ENCODE measurements at regions not wholly inside any gene's neighbourhood (a gene's known extent, or its start where the extent isn't known, plus 50 kb on each side); places are given as distances from the start of the nearest gene placed in this dataset.
"Not testable (repeated sequence)": the region's sequence is repeated elsewhere in the genome, so short reads cannot be mapped to it uniquely, and the experiment has no call there.

DNA sequence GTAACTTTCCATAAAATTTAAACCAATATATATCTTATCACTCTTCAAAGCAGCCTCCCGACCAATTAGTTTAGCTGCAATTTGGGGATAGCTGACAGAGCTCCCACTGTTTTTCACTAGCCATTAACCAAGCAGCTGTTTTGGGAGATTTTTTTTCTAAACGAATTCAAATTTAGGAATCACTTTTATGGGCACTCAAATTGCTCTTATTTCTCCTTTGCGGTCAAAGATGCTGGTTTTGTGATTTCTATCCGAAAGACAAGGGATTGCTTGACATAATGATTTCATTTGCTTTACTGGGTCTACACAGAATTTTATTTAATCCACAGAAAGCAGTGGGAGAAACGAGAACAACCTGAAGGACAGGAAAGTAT, 505.7 kb upstream of the IL12A start:
- FAIRE-seq = no peak

DNA sequence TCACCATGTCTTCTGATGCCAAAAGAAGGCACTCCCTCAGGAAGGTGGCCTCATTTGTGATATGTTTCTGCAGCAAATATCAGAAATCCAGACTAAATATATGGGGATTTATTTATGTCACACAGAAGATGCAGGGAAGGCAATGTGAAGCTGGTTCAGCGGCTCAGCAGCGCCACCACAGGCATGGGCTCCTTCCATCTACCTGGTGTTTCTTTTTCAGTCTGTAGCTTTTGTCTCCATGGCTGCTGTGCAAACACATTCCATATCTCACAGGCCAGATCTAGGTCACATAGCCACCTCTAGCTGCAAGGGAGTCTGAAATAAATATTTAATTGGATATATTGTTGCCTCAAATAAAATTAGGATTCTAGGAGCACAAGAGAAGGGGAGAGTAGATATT, 502.1 kb upstream of the IL12A start:
- FAIRE-seq = no peak

DNA sequence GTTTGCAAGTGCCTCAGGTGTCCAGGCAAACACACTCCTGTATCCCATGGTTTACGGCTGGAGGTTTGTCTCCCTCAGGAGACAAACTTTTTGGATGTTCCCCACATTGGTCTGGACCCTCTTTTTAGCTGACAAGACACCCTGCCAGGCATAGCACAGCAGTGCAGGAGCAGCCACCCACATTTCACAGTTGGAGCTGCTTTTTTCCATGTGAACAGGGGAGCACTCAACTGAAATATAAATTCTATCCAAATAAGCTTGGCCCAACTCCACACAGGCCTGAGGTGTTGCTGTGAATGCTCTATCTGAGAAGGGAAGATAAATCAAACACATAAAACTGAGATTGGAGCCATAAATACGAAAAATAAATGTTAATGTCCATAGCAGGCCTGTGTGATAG, 501.3 kb upstream of the IL12A start:
- no peak for FAIRE-seq

DNA sequence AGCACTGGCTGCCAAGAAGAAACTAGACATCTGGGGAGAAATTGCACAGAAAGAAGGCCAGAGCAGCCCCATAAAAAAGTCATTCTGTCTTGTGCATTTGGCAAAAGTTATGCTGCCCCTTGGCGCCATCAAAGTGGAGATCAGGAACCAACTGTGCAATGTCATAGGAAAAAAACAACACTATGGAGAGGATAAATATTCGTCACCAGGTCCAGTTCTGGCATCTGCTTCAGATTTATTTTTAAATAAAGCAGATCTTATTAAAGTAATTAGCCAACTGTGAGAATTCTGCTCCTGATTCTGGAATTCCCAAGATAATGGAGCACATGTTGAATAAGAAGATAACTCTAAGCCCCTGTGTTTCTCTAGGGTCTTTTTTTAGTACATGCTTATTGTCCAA, 500.0 kb upstream of the IL12A start:
- FAIRE-seq = no peak

DNA sequence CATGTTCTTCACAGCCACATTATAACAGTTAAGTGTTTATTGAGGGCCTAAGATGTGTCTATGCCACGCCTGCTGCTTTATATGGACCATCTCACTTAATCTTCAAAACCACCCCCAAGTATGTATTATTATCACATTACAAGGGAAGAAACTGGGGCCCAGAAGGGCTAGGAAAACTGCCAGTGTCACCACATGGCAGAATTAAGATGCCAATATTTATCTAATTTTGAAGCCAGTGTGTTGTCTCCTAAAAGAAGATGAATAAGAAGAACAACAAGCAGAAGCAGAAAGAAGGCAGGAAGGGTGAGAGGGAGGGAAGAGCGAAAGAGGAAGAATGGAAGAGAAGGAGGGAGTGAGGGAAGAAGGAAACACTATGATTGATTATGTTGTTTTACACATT, 491.3 kb upstream of the IL12A start:
- no peak for FAIRE-seq

DNA sequence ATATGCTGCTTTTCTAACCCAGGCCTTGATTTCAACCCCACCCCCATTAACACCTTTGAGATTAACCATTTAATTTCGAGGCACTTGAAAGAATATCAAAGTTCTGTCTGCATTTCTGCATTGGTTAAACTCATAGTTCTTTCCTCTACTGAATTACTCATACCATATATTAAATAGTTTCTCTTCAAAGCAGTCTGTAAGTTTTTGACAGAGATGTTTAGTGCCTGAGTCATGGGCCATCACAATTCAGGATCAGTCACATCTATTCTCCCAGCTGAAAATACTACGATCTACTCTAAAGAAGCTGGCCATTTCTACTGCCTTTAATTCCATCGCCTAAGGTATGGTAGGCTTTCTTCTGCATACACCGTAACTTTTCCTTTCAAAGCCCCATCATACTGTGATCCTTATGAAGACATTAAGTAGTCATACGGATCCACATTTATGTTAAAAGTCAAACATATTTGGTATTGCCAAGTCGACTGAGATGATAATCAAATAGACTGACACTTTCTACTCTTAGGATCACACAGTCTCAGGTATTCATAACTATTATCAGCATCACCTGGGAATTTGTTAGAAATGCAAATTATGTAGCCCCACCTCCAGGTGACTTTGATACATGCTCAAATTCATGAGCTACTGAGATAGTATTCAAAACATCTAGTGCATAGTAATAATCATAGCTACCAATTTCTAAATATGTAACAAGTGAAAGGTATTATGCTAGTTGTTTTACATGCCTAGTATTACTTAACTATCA, 489.4 kb upstream of the IL12A start:
- FAIRE-seq = no peak

DNA sequence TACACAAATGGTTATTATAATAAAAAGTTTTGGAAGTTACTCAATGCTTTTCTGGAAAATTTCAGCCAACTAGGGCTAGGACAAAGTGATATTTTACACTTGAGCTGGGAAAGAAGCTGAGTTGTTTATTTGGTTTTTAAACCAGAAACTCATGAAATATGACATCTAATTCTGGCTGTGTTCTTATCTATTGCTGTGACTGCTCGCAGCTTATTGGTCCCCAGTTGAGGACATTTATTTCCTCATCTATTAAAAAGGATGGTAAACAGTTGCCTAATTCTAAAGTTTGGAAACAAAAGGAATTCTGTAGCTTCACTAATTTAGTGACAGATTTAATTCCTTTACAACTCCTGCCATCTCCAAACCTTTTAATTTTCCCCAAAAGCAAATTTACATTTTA, 487.6 kb upstream of the IL12A start:
- no peak for FAIRE-seq

DNA sequence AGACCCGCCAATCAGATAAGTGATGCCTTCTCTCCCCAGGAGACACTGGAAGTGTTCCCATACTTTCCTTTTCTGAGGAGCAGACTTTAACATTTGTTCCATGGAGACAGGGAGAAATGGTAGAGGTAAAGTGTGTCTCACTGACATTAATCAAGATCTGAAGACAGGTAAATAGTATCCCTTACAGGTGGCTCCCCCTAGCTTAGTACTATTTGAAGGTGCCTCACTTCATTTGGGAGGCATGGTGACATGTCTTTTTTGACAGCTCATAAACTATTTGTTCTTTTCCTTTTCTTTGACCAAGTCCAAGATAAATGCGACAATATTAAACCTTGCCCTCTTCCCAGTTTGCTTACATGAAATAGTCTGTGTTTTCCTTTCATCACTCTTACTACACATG, 485.6 kb upstream of the IL12A start:
- no peak for FAIRE-seq

DNA sequence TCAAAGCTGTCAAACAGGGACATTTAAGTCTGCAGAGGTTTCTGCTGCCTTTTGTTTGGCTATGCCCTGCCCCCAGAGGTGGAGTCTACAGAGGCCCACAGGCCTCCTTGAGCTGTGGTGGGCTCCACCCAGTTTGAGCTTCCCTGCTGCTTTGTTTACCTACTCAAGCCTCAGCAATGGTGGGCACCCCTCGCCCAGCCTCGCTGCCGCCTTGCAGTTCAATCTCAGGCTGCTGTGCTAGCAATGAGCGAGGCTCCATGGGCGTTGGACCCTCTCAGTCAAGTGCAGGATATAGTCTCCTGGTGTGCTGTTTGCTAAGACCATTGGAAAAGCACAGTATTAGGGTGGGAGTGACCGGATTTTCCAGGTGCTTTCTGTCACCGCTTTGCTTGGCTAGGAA, 477.6 kb upstream of the IL12A start:
- not testable (repeated sequence) for FAIRE-seq

DNA sequence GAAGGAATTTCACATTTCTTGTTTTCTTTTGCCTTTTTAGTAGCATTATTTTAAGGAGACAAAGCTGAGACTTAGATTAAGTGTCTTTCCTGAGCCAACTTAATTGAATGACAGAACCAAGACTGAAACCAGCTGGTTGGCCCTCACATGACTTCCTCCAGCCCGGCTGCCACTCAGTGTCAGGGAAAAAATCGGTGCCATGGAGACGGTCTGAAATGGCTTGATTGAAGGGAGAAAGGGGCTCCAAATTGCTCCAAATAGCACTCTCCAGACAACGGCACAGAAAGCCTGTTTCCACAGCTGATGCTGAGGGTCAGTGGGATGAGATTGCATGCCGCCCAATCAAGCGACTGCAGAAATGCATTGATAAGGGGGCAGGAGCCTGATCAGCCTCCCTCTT, 475.2 kb upstream of the IL12A start:
- FAIRE-seq = no peak

DNA sequence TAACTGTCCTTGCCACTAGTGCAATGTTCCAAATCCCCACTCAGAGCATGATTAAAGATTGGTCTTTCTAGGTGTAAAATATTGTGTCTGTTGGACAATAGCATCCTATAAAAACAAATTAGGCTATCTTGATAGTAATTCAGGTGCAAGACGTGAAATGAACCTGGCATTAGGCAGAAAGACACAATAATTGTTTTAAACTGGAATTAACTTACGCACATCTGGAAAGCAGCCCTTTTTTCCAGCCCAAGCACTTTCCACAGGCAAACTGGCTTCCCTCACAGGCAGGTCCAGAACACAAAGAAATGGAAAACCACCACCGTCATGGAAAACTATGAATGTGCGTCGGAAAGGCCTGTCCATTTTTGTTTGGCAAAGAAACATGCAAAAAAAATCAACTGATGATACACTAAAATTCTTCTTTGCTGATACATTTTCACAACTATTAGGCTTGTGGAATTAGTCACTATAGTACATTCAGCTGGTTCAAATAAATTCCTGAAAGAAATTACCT, 474.7 kb upstream of the IL12A start:
- FAIRE-seq = no peak

DNA sequence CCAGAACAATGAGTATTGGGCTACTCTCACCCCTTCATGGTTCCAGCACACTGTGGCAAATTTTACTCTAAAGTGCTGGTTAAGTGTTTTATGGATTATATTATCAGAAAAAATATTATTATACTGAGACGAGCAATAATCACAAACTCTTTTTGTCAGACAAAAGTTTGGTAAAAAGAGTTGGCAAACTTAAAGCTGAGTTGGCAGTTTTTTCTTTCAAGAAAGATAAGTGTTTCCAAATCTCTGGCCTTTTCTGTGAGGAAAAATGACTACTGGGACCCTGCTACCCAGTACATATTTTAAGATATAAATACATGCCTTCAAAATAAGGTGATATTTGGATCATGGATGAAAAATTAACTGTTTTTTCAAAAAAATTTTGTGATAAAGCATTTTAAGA, 471.5 kb upstream of the IL12A start:
- no peak for FAIRE-seq

DNA sequence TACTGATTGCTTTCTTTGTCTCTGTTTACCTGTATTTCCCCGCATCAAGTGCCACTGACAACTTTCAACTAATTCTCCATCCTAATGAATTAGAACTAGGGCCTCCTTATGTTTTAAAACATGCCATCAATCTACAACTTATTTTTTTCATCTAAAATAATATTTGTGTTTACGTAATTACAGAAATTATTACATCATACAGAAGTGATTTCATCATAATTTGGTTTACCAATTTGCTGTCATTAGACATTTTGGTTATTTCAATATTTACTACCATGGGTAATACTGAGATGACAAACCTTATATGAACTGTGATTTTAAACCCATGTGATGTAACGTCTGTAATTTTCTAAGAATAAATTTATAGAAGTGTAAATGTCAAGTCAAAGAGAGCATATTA, 468.0 kb upstream of the IL12A start:
- no peak for FAIRE-seq

DNA sequence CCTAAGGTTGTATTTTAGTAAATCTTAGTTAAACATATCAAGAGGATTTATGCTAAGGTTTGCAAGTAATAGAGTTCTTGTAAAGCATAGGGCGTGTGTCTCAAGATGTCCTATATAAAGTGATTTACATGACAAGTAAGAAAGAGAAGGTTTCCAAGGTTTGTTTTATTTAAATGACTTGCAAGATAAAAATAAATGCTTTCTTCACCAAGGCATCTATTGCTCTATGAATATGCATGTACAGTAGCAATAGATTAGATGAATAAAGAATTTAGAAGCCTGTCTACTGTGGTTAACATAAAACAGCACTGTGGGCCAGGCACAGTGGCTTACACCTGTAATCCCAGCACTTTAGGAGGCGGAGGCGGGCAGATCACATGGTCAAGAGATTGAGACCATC, 466.4 kb upstream of the IL12A start:
- FAIRE-seq = no peak

DNA sequence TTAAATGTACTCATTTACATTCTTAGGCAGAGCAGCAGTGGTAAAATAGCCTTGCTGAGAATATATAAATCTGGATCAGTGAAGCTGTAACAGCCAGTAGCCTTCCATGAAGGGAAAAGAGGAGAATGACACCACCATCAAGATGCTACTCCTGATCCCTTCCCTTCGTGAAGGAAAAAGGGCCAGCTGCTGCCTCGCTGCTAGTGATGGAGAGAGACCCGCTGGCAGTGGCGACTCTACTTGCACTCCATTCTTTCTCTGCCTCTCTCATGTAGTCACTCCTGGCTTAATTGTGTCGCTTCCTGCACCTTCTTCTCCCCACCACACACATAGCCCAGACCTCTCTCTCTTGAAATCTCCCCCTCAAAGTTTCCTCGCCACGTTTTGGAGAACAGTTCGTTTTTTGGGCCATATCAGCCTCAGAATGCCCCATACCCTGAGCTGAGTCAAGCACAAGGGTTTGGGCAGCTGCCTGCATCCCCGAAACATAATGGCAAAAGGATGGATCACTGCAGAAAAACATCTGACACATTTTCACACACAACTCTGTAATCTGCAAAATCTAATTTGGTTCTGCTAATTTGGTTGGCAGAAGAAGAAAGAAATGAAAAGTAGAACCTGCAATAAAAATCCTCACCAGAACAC, 460.3 kb upstream of the IL12A start:
- FAIRE-seq = no peak

DNA sequence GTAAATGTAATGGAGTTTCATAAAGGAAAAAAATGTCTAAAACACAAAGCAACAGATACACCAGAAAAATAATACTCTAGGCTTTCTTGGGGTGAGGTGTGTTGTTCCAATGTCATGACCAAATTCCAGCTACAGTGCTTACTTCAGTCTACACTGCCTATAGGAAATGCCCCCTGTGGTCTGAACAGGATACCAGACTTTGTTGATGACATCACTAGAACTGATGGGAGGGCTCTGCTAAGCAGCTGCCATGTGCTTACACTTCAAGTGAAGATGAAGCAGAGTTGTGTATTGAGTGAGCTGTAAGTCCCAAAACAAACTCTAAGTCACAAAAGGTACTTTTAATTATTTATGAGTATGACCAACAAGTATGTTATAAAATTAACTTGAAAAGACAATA, 456.1 kb upstream of the IL12A start:
- no peak for FAIRE-seq

DNA sequence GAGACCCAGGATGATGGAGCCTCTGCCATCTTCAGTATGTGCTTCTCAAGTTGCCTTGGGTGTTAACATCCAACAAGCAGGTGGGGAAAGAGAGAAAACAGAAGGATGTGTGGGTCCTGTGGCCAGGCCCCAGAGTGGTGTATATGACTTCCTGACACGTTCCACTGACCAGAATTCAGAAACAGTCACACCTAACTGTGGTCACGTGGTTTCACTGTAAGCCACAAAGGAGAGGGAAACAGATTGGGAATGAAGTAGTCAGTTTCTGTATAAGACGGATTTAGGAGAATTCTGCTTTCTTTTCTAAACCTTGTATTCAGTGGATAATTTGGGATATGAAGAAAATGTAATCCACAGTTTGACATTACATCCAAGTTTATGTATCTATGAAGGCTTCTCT, 454.1 kb upstream of the IL12A start:
- no peak for FAIRE-seq

DNA sequence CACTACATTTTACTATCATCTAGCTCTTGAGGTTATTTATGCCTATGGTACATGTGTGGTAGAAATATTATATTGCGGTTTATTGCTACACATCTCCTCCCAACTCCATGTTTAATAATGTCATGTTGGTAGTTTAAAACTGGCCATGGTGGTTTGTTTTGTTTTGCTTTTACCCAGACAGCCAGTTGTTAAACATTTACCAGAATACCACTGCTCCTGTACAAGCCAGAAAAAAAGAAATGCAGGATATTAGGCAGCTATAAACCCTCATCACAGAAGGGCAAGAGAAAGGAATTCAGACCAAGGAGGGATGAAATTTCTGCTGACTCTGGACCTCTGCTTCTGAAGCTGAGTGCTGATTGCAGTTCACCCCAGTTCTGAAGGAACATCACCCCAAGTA, 451.8 kb upstream of the IL12A start:
- FAIRE-seq = no peak

DNA sequence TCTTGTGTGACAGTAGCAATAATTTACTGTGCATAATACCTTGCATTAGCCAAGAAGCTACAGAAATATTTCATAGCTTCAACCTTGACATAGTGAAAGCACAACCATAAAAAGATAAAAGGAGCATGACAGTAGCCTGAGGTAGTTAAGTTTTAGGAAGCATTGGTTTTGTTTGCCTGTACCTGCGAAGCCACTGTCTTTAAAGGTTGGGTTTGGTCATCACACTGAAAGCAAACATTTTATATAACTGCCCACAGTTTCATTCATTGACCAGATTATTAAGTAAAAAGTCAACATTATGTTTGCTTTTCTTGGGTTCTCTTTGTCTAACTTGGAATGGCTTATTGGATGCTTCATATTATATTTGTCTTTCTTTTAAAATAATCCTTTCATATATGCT, 450.1 kb upstream of the IL12A start:
- no peak for FAIRE-seq

DNA sequence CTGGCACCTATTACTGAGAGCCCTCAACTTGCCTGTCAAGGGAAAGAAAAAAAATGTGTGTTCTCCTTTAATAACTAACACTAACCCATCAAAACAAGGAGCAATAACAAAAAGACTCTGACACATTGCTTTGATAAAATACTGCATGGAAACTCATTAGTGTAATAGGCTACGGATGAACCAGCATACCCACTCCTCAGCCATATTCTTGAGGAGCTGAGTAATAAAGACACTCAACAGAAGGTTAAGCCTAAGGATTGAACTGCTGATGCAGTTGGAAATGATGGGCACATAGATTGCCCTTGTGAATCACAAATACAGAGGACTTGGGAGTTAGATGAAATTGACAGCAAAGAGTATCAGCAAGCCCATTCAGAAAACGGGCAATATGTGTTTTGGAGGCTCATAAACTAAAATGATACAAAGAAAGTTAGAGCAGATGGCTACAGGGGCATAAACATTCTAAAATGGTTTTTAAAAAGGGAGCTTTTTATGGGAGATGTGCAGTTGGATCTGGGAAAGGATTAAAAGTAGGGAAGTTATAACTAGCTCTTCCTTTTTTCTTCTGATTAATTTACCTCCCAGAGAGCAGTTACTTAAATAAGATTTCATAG, 447.6 kb upstream of the IL12A start:
- FAIRE-seq = no peak

DNA sequence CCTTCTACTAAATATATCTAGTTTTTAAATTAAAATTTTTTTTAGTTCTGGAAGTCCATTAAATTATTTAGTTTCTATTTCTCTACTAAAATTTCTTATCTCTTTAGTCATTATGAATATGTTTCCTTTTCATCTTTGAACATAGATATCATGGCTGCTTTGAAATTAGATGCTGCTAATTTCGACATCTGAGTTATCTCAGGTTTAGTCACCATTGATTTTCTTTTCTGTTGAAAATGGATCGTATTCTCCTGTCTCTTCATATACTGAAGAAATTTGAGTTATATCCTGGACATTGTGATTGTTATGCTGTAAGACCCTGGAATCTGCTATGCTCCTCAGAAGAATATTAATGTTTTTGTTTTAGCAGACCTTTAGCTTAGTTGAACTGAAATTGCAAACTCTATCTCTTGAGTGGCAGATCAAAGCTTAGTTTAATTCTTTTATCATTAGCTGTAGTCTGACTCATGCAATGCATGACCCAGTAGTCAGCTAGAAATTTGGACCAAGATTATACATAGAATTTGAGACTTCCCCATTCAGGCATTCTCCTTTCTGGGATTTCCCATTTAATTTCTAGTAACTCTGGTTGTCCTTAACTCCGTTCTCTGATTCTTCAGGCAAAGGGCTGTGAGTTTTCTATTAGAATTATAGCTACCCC, 439.8 kb upstream of the IL12A start:
- FAIRE-seq = no peak

DNA sequence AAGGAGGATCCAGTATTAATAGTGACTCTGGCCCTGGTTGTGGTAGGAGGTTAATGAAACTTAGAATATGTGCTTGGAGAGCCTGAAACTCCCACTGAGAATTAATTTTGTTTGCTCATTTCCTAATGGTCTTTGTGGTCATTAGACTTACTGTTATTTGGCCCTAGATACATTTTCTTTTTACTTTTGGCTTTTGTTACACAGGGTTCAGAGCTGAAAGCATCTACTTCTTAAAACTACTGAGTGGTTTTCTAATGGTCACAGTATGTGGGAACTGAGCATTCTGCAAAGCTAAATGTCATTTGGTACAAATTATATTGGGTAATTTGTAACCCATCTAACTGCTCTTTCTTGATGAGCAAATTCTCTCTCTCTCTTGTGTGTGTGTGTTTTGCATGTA, 433.4 kb upstream of the IL12A start:
- FAIRE-seq = no peak

DNA sequence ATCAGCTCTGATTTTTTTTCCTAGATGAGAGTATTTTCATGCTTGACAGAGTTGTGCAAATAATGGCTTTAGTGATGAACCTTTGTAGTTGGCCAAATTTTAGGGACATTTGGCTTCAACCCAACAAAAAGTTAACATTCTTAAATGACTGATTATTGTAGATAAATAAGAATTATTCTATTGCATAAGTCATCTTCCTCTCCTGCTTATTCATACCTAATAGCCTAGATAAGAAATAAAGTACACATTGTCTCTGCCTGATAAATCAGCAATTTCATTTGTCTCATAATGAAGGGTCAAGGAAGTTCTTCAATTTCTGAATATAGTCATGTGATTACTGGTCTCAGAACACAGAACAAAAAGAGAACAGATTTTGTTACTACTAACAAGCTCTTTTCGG, 428.9 kb upstream of the IL12A start:
- FAIRE-seq = no peak
